Smooth muscle cell (in vitro differentiated cells): ENCODE measurements at regions not wholly inside any gene's neighbourhood (a gene's known extent, or its start where the extent isn't known, plus 50 kb on each side); places are given as distances from the start of the nearest gene placed in this dataset.
"Not testable (repeated sequence)": the region's sequence is repeated elsewhere in the genome, so short reads cannot be mapped to it uniquely, and the experiment has no call there.

ENCODE experiments used
- DNase-seq: peaks from one replicate; lab custom pipeline; 2025; ENCODE audit not compliant: unreplicated experiment; lab: John Stamatoyannopoulos, UW
- H2AFZ ChIP-seq: fragments of 200-600 bp; sonication (generic); 2 replicates; pipeline ENCODE4 v1.6.0; 2016; ENCODE audit warnings: antibody characterized with exemption, low read depth, mild to moderate bottlenecking
- H3F3A ChIP-seq: fragments of 200-600 bp; sonication (generic); 2 replicates; pipeline ENCODE4 v1.6.0; 2017; ENCODE audit warnings: antibody characterized with exemption, low read depth
- H3K27ac ChIP-seq: fragments of 200-600 bp; sonication (generic); 2 replicates; pipeline ENCODE4 v1.5.1; 2016; ENCODE audit warnings: low read depth, mild to moderate bottlenecking
- H3K27me3 ChIP-seq: fragments of 200-600 bp; sonication (generic); 2 replicates; pipeline ENCODE4 v1.6.1; 2016; ENCODE audit warnings: low read depth, mild to moderate bottlenecking
- H3K36me3 ChIP-seq: fragments of 200-600 bp; sonication (generic); 2 replicates; pipeline ENCODE4 v1.5.1; 2016; ENCODE audit warnings: low read depth
- H3K4me1 ChIP-seq: fragments of 200-600 bp; sonication (generic); 2 replicates; pipeline ENCODE4 v1.5.1; 2016; ENCODE audit warnings: low read depth
- H3K4me2 ChIP-seq: fragments of 200-600 bp; sonication (generic); 2 replicates; pipeline ENCODE4 v1.6.0; 2016; ENCODE audit warnings: mild to moderate bottlenecking
- H3K4me3 ChIP-seq: fragments of 200-600 bp; sonication (generic); 2 replicates; pipeline ENCODE4 v1.5.1; 2016; ENCODE audit warnings: mild to moderate bottlenecking
- H3K79me2 ChIP-seq: fragments of 200-600 bp; sonication (generic); 2 replicates; pipeline ENCODE4 v1.6.0; 2016; ENCODE audit warnings: low read depth, mild to moderate bottlenecking
- H3K9ac ChIP-seq: fragments of 200-600 bp; sonication (generic); 2 replicates; pipeline ENCODE4 v1.6.0; 2016; ENCODE audit warnings: low read depth
- H3K9me3 ChIP-seq: fragments of 200-600 bp; sonication (generic); replicated peaks from 2 replicates; pipeline ENCODE4 v1.5.1; 2016; ENCODE audit warnings: low read depth
- H4K20me1 ChIP-seq: fragments of 200-600 bp; sonication (generic); 2 replicates; pipeline ENCODE4 v1.6.0; 2016; ENCODE audit warnings: low read depth
- WGBS: methylation state at CpG from one replicate; pipeline ENCODE4 v1.1.7; 2016; ENCODE audit warnings: low lambda C conversion rate; 5-methylcytosine and 5-hydroxymethylcytosine counted together
- TF ChIP-seq, protein P1 (sequence below): fragments of 200-600 bp; sonication (generic); IDR thresholded peaks from 2 replicates; pipeline ENCODE4 v1.5.1; 2017; ENCODE audit warnings: borderline replicate concordance, mild to moderate bottlenecking, antibody characterized with exemption; ENCODE audit not compliant: insufficient read depth, poor library complexity, severe bottlenecking

DNA sequence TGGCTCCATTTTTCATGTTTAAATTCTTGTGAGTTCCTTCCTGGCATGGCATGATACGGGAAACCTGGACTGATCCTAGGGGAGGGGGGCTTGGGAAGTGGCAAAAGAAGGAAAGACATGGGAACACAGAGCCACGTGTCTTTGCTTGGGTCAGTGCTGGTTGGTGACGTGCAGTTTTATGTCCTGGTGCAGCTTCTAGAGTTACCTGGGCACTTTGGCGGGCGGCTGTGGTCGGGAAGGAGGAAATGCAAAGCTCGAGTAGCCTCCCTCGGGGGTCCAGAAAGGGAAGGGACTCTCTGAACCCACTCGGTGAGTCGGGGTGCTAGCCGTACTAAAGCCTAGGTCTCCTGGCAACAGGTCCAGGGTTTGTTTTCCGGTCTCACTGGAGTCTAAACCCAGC, 94.6 kb downstream of the APOB start:
- Histone ChIP-seq H3K27me3 (peaks cover 23% of the 10 kb centered on the region), H3K79me2 (no peaks in the 10 kb centered on the region), H3F3A (no peaks in the 10 kb centered on the region), H3K4me1 (no peaks in the 10 kb centered on the region), H3K4me2 (no peak overlapping the region), H3K9me3 (no peaks in the 10 kb centered on the region), H3K27ac (no peak overlapping the region), H2AFZ (no peak overlapping the region), H3K4me3 (no peak overlapping the region), H3K36me3 (no peaks in the 10 kb centered on the region), H3K9ac (no peak overlapping the region), H4K20me1 (no peaks in the 10 kb centered on the region)
- DNase-seq, result no peak
- TF ChIP-seq, protein P1, sequence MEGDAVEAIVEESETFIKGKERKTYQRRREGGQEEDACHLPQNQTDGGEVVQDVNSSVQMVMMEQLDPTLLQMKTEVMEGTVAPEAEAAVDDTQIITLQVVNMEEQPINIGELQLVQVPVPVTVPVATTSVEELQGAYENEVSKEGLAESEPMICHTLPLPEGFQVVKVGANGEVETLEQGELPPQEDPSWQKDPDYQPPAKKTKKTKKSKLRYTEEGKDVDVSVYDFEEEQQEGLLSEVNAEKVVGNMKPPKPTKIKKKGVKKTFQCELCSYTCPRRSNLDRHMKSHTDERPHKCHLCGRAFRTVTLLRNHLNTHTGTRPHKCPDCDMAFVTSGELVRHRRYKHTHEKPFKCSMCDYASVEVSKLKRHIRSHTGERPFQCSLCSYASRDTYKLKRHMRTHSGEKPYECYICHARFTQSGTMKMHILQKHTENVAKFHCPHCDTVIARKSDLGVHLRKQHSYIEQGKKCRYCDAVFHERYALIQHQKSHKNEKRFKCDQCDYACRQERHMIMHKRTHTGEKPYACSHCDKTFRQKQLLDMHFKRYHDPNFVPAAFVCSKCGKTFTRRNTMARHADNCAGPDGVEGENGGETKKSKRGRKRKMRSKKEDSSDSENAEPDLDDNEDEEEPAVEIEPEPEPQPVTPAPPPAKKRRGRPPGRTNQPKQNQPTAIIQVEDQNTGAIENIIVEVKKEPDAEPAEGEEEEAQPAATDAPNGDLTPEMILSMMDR, result no peak
- 87% methylated on average over 12 of the region's 12 CpGs for WGBS

DNA sequence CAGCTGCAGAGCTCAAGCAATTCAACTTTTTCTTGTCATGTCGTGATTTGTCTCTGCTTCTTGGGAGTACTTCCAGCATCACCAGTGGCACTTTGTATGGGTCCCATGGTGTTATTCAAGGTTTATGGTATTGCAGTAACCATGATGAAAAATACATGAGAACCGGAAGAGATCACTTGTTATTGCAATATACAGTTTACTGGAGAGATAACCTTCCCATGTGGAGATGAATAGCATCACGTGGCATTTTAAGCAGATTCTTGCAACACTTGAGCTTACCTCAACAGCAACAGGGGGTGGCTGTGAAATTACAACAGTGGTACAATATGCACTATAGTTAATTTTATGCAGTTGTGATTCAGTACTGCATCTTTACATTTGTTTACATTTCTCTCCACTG, 97.4 kb downstream of the APOB start:
- Histone ChIP-seq H3K27ac (no peak overlapping the region), H3K36me3 (no peaks in the 10 kb centered on the region), H3K9me3 (no peaks in the 10 kb centered on the region), H4K20me1 (no peaks in the 10 kb centered on the region), H3K79me2 (no peaks in the 10 kb centered on the region), H3K9ac (no peak overlapping the region), H3K27me3 (peaks cover 35% of the 10 kb centered on the region), H2AFZ (no peak overlapping the region), H3F3A (no peaks in the 10 kb centered on the region), H3K4me3 (no peak overlapping the region), H3K4me2 (no peak overlapping the region), H3K4me1 (no peaks in the 10 kb centered on the region)
- TF ChIP-seq, protein P1, result no peak
- no peak for DNase-seq
- 69% methylated on average over 3 of the region's 3 CpGs for WGBS

DNA sequence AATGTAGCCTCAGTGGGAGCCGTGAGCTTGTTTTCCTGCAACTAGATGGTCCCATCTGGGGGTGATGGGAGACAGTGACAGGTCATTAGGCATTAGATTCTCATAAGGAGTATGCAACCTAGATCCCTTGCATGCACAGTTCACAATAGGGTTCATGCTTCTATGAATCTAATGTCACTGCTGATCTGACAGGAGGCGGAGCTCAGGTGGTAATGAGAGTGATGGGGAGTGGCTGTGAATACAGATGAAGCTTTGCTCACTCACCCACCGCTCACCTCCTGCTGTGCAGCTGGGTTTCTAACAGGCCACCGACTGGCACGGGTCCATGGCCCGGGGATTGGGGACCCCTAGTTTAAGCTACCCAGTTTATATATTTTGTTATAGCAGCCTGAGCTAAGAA, 100.2 kb downstream of the APOB start:
- H3F3A ChIP-seq, result not testable (repeated sequence)

DNA sequence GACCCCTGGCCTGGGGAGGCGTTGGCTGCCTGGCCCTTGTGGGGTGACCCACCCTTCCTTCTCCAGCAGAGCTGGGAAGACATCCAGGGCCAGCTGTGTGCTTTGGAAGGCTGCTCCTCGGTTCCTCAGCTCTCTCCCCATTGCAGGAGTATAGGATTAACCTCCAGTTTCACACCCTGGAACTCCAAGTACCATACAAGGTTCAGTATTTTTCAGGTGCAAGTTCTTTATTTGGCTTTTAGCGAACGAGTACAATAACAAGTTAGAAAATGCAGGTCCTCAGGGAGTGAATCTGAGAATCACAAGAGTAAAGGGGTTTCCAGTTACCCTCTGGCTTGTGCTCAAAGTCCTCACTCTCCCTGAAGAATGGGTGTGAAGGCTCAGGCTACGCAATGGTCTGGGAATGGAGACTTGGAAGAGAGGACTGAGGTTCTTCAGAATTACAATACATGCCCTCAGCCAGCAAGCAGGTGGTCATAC, 101.2 kb downstream of the APOB start:
- Histone ChIP-seq H3K36me3 (no peaks in the 10 kb centered on the region), H3K9me3 (no peaks in the 10 kb centered on the region), H3K79me2 (no peaks in the 10 kb centered on the region), H3K27ac (no peak overlapping the region), H3K9ac (no peak overlapping the region), H3K4me2 (no peak overlapping the region), H3K4me3 (no peak overlapping the region), H4K20me1 (no peaks in the 10 kb centered on the region), H2AFZ (no peak overlapping the region), H3K27me3 (peaks cover 23% of the 10 kb centered on the region), H3K4me1 (no peaks in the 10 kb centered on the region), H3F3A (no peaks in the 10 kb centered on the region)
- DNase-seq, result no peak
- TF ChIP-seq, protein P1, result no peak
- whole genome bisulfite sequencing, result 88% methylated on average over 5 of the region's 5 CpGs

More for the DNA sequence above, 100.2 kb downstream of the APOB start:
- DNase-seq, H3K4me3 ChIP-seq, H3K36me3 ChIP-seq, H4K20me1 ChIP-seq, H3K9ac ChIP-seq, H3K4me1 ChIP-seq, H2AFZ ChIP-seq, H3K9me3 ChIP-seq, H3K27ac ChIP-seq, H3K4me2 ChIP-seq, H3K79me2 ChIP-seq: not testable (repeated sequence)
- 87% methylated on average over 6 of the region's 6 CpGs for WGBS
- H3K27me3 ChIP-seq, result peaks cover 25% of the 10 kb centered on the region
